NCI-H69 (cell line): ENCODE measurements at regions not wholly inside any gene's neighbourhood (a gene's known extent, or its start where the extent isn't known, plus 50 kb on each side); places are given as distances from the start of the nearest gene placed in this dataset.
"Not testable (repeated sequence)": the region's sequence is repeated elsewhere in the genome, so short reads cannot be mapped to it uniquely, and the experiment has no call there.

ENCODE experiments used
- DNase-seq: peaks from one replicate; lab custom pipeline; 2025; lab: John Stamatoyannopoulos, UW

- no peak for DNase-seq
Measured at GRCh38 chr9:126173929-126174328, 152.7 kb upstream of the MVB12B start.

GRCh38 chr9:126183266-126183665 lies 143.4 kb upstream of the MVB12B start:
- DNase-seq: peak; percentile 48

DNA sequence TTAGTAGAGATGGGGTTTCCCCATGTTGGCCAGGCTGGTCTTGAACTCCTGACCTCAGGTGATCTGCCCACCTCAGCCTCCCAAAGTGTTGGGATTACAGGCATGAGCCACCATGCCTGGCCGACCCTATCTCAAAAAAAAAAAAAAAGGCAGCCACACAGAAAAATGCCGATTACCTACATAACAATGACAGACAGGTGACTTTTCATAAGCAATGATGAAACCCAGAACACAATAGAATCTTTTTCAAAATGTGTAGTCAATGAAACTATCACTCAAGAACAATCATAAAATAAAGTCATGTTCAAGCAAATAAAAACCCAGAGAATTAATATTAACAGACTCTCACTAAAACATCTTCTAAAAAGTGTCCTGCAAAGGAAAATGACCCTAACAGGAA lies 135.6 kb upstream of the MVB12B start:
- DNase-seq: not testable (repeated sequence)

DNA sequence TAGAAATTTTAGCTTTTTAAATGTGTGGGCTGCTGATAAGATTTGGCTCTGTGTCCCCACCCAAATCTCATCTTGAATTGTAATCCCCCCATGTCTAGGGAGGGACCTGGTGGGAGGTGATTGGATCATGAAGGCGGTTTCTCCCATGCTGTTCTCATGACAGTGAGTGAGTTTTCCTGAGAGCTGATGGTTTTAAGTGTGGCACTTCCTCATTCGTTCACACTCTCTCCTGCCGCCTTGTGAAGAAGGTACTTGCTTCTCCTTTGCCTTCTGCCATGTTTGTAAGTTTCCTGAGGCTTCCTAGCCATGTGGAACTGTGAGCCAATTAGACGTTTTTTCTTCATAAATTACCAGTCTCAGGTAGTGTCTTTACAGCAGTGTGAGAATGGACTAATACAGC lies 127.8 kb upstream of the MVB12B start:
- DNase-seq: no peak

- peak; percentile 17 for DNase-seq
Measured at GRCh38 chr9:126203313-126203712, 123.3 kb upstream of the MVB12B start.

DNA sequence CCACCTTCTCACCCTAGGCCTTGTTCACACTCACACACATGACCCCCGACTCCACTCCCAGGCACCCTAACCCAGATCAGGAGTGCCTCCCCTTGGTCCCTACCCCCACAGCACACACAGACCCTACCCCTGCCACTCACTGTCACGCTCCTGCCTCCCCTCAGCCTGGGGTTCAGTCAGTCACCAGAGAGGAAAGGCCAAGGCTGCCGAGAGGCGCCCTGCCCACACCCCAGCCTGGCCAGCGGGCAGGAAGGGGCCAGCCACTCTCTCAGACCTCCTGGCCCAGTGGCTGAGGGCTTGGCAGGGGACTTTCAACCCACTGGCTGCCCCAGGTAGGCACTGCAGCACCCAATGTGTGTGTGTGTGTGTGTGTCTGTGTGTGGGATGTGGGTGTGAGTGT lies 122.4 kb upstream of the MVB12B start:
- no peak for DNase-seq

- no peak for DNase-seq
Measured at GRCh38 chr9:126204708-126205225, 121.9 kb upstream of the MVB12B start.

GRCh38 chr9:126205265-126205664 lies 121.4 kb upstream of the MVB12B start:
- peak; percentile 24 for DNase-seq

GRCh38 chr9:126205845-126206498 lies 120.7 kb upstream of the MVB12B start:
- DNase-seq: no peak

GRCh38 chr9:126207256-126207655 lies 119.4 kb upstream of the MVB12B start:
- no peak for DNase-seq

DNA sequence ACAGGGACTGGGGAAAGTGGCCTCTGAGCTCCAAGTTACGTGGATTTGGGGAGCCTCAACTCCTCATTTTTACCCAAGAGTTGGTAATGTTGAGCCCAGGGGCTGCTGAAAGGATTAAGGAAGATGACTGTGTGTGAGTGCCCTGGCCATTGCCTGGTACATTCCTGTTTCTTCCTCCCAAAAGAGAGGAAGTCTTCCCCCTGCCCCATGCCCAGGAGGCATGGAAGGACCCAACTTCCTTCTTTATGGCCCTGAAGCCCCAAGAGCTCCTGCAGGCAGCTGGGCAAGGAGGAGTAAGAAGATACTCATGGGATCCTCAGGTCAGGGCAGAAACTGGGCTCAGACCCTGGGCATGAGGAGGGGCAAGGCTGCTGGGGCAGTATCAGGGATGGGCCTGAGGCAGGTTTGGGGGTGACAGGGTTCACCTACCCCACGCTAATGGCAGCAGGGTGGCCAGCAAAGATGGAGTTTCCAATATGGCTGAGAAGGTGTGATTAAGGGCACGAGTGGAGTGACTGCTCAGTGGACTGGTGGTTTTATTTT lies 118.3 kb upstream of the MVB12B start:
- DNase-seq: no peak

DNA sequence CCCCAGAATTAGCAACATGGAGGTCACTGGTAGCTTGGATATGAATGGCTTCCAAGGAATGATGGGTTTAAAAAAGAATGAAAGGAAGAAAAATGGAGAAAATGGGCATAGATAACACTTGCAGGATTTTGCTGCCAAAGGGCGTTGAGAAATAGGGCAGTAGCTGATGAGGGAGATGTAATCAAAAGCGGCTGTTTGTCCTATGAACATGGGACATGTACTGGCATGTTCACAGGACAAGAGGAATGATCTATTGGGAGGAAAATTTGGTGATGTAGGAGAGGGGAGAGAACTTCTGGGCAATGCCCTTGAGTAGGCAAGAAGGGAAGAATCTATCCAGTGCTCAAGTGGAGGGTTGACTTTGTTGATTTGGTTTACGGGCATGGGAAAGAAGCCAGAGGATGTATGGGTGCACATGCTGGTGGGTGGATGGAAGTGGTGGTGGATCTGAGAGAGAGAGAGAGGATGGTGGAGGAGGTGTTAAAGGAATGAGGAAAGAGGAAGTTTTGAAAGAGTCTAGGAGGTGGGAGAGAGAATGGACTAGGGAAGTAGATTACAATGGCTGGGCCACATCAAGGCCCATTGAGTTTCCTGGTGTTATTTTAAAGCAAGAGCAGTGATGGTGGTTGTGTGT lies 115.1 kb upstream of the MVB12B start:
- DNase-seq: no peak

- no peak for DNase-seq
Measured at GRCh38 chr9:126215486-126215885, 111.1 kb upstream of the MVB12B start.

DNA sequence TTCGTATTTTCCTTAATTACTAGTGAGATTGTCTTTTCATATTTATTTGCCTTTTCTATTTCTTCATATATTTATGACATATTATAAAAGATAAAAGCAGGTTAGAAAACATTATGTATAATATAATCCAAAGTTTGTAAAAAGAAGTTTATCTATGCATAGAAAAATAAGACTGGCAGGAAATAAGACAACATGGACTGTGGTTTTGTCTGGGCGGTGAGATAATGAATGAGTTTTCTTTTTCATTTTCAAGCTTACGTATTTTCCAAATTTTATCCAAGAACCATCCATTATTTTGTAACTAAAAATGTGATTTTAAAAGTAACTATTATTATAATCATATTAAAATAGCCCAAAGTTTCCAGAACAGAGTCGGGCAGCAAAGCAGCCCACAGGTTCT lies 109.8 kb upstream of the MVB12B start:
- DNase-seq: no peak

- DNase-seq: no peak
Measured at GRCh38 chr9:126217250-126217653, 109.4 kb upstream of the MVB12B start.

DNA sequence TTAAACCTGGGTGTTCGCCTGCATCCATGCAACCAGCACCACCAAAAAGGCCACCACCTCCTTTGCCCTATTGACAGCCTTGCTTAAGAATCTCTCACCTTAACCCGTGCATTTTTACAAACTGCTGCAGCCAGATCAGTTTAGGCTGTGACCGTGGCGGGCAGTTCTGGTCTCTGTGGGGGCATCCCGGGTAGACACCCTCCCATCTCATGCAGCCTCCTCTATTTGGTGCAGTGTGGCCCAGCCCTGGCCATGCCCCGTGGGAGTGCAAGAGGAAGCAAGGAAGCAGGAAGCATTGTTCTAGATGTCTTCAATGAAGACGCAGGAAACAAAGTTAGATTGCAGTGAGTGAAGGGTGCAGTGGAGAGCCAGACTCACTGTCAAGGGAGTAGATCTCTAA lies 108.8 kb upstream of the MVB12B start:
- no peak for DNase-seq

DNA sequence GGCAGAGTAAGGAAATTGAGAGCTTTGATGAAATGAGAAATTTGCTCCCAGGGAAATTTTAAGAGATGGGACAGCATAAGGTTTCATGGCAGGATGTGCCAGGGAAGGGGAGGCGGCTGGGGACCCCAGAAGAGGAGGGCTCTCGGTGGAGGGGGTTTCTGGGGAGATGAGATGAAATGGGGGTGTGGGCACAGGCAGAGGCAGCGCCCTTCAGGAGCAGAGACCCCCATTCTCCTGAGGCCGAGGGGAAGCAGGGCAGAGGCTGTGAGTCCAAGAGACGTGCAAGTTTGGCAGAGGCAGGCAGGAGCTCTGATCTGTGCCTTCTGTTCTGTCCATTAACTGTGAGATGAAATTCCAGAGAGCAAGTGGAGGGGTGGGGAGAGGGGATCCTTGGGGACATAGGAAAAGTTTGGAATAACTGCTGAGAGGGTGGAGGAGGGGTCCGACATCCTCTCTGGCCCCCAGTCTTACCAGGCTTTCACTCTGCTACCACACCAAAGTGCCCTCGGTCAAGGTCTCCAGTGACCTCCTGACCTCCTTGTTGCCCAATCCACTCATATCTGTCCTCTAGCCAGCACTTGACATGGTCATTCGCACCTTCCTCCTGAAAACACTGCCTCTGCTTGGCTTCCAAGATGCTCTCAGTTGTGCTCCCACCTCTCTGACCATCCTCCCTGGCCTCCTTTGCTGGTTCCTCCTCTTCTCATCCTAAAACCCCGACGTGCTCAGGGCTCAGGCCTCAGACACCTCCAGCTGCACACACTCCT lies 108.1 kb upstream of the MVB12B start:
- DNase-seq: no peak

- DNase-seq: no peak
Measured at GRCh38 chr9:126219166-126219565, 107.5 kb upstream of the MVB12B start.

- no peak for DNase-seq
Measured at GRCh38 chr9:126219648-126220063, 107.0 kb upstream of the MVB12B start.

- no peak for DNase-seq
Measured at GRCh38 chr9:126221480-126221879, 105.1 kb upstream of the MVB12B start.

GRCh38 chr9:126222363-126222834 lies 104.2 kb upstream of the MVB12B start:
- DNase-seq: no peak

DNA sequence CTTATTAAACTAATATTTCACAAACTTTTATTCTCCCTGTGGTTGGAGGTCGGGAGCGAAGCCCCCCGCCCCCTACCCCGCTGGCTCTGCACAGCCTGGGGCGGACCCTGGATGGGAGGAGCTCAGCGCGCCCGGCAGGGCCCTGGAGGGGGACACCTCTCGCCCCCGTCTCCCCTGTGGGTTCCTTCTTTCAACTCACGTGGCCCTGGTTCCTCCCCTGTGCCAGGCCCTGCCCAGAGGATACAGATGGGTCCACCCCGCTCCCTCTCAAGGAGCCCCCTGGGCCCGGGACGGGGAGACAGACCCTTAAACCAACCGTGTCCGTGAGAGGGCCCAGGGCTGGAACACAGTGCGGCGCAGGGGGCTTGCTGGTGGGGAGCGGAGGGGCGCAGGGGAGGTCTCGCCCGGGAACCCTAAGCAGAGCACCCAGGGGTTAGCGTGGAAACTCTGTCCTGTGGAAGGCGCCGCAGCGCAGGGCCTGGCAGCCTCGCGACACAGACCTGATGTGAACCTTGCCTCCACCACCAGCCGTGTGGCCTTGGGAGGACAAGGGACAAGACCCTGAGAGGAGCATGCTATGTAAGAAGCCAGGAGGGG lies 103.7 kb upstream of the MVB12B start:
- DNase-seq: no peak
